ENCODE measurements at regions not wholly inside any gene's neighbourhood (a gene's known extent, or its start where the extent isn't known, plus 50 kb on each side); places are given as distances from the start of the nearest gene placed in this dataset.
A peak's percentile ranks its signal among the peaks of the same experiment; 100 is the strongest.

DNA sequence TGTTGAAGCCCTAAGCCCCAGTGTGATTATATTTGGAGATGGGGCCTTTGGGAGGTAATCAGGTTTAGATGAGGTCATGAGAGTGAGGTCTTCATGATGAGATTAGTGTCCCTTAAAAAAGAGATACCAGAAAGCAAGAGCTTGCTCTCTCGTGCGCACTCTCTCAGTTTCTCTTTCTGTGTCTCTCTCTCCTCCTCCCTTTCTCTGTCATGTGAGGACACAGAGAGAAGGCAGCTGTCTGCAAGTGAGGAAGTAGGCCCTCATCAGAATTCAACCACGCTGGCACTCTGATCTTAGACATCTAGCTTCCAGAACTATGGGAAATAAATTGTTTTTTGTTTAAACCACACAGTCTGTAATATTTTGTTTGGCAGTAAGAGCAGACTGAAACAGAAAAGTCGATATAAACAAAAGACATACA lies 180.5 kb downstream of the IBTK start:
- H3K4me1 Mint-ChIP-seq: peaks cover 2% of the 10 kb centered on the region
- H3K36me3 Mint-ChIP-seq: no peaks in the 10 kb centered on the region

DNA sequence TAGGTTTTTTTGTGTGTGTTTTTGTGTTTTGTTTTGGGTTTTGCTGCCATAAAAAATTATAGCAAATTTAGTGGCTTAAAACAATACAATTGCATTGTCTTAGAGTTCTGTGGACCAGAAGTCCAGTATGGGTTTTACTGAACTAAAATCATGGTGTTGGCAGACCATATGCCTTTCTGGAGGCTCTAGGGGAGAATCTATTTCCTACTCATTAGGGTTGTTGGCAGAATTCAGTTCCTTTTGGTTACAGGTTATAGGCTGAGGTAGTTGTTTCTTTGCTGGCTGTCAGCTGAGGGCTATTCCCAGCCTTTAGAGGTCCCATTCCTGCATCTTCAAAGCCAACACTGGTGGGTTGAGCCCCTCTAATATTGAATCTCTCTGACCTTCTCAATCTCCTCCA lies 181.3 kb downstream of the IBTK start:
- DNase-seq (ENCODE audit: low spot score in 2 of 2, unreplicated experiment in 2 of 2): no peak

More for the DNA sequence above, 180.5 kb downstream of the IBTK start:
- peaks cover 3% of the 10 kb centered on the region for H3K9me3 Mint-ChIP-seq
- H3K4me3 Mint-ChIP-seq: no peak overlapping the region
- TF ChIP-seq, protein P1, sequence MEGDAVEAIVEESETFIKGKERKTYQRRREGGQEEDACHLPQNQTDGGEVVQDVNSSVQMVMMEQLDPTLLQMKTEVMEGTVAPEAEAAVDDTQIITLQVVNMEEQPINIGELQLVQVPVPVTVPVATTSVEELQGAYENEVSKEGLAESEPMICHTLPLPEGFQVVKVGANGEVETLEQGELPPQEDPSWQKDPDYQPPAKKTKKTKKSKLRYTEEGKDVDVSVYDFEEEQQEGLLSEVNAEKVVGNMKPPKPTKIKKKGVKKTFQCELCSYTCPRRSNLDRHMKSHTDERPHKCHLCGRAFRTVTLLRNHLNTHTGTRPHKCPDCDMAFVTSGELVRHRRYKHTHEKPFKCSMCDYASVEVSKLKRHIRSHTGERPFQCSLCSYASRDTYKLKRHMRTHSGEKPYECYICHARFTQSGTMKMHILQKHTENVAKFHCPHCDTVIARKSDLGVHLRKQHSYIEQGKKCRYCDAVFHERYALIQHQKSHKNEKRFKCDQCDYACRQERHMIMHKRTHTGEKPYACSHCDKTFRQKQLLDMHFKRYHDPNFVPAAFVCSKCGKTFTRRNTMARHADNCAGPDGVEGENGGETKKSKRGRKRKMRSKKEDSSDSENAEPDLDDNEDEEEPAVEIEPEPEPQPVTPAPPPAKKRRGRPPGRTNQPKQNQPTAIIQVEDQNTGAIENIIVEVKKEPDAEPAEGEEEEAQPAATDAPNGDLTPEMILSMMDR (IDR thresholded peaks at IDR 0.05; ENCODE audit: unreplicated experiment): no peak
- H3K27me3 Mint-ChIP-seq (ENCODE audit: low read depth): no peaks in the 10 kb centered on the region
- no peak overlapping the region for H3K27ac Mint-ChIP-seq
- DNase-seq (ENCODE audit: low spot score in 2 of 2, unreplicated experiment in 2 of 2): no peak

DNA sequence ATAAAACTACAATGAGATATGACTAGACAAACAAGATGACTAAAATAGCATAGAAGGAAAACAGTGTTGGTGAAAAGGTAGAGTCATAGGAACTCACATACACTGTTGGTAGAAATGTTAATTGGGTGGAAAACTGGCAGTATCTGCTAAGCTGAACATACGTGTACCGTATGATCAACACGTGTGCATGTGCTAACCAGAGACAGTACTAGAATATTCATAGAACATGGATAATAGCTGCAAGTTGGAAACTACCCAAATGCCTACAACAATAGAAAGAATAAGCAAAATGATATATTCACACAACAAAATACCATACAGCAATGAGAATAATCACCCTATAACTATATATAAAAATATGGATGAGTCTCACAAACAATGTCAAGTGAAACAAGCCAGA lies 184.0 kb downstream of the IBTK start:
- Mint-ChIP-seq H3K27ac (no peak overlapping the region), H3K27me3 (ENCODE audit: low read depth) (no peaks in the 10 kb centered on the region), H3K36me3 (no peaks in the 10 kb centered on the region), H3K4me1 (no peaks in the 10 kb centered on the region), H3K4me3 (no peak overlapping the region), H3K9me3 (peaks cover 6% of the 10 kb centered on the region)
- no peak for DNase-seq (ENCODE audit: low spot score in 2 of 2, unreplicated experiment in 2 of 2)
- TF ChIP-seq, protein P1 (IDR thresholded peaks at IDR 0.05; ENCODE audit: unreplicated experiment): no peak

More for the DNA sequence above, 181.3 kb downstream of the IBTK start:
- Mint-ChIP-seq H3K36me3 (no peaks in the 10 kb centered on the region), H3K27ac (no peak overlapping the region), H3K4me3 (no peak overlapping the region), H3K27me3 (ENCODE audit: low read depth) (no peaks in the 10 kb centered on the region), H3K4me1 (no peaks in the 10 kb centered on the region), H3K9me3 (peaks cover 6% of the 10 kb centered on the region)
- TF ChIP-seq, protein P1 (IDR thresholded peaks at IDR 0.05; ENCODE audit: unreplicated experiment): no peak

DNA sequence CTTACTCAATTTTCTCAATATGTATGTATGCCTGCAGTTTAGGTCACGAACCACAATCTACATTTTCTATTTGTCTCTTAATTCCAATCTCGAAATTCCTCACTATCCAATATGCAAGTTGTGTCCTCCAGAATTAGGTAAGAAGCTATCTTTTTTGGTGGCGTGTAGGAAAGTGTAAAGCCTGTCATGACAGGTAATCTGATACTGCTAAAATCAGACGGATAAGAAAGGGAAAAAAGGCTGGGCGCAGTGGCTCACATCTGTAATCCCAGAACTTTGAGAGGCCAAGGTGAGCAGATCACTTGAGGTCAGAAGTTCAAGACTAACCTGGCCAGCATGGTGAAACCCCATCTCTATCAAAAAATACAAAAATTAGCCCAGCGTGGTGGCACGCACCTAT lies 185.3 kb downstream of the IBTK start:
- Mint-ChIP-seq H3K4me1 (peaks cover 12% of the 10 kb centered on the region), H3K4me3 (no peak overlapping the region), H3K36me3 (no peaks in the 10 kb centered on the region), H3K9me3 (peaks cover 6% of the 10 kb centered on the region), H3K27me3 (ENCODE audit: low read depth) (no peaks in the 10 kb centered on the region), H3K27ac (no peak overlapping the region)
- TF ChIP-seq, protein P1 (IDR thresholded peaks at IDR 0.05; ENCODE audit: unreplicated experiment): no peak
- no peak for DNase-seq (ENCODE audit: low spot score in 2 of 2, unreplicated experiment in 2 of 2)

DNA sequence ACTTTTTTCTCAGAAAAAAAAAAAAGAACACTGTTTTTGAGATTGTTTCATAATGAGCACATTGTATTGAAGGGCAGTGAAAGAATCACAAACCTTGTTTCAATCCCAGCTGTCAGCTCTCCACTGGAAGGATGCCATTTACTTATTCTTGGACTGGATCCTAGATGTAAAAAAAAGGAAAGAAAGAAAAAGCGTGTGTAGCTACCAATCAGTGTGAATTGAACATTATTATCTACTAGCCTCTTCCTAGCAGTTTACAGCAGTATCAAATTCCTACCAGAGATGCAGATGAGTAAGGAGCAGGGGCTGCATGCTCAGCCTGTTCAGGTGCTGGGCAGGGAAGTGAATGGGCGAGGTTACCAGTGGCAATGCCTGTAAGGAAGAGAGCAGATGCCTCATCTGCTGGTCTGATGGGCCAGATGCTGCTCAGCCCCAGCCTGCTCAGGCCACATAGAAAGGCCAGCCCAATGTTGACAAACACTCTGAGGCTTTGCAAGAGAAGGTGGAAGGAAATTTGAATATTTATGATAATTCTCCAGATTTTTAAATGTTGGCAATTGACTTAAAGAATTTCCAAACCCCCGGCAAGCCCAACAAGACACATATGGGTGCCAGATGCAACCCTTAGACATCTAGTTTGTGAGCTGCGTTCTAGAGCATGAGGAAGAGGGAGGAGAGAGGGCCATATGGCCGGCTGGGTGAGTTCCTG lies 189.5 kb downstream of the IBTK start:
- TF ChIP-seq, protein P1 (IDR thresholded peaks at IDR 0.05; ENCODE audit: unreplicated experiment): no peak
- Mint-ChIP-seq H3K4me3 (no peak overlapping the region), H3K36me3 (no peaks in the 10 kb centered on the region), H3K27me3 (ENCODE audit: low read depth) (no peaks in the 10 kb centered on the region), H3K27ac (peak overlapping the region; percentile 9), H3K4me1 (peaks cover 16% of the 10 kb centered on the region), H3K9me3 (peaks cover 12% of the 10 kb centered on the region)
- DNase-seq (ENCODE audit: low spot score in 2 of 2, unreplicated experiment in 2 of 2): no peak

Measured in mesothelial cell of epicardium (in vitro differentiated cells).